HG03565 (cell line): ENCODE measurements at regions not wholly inside any gene's neighbourhood (a gene's known extent, or its start where the extent isn't known, plus 50 kb on each side); places are given as distances from the start of the nearest gene placed in this dataset.

Experiments used
- ATAC-seq: cut with Tn5 transposase; IDR thresholded peaks from one replicate; pipeline ENCODE4 v1.9.1; 2021; ENCODE audit warnings: mild to moderate bottlenecking, moderate library complexity; ENCODE audit not compliant: unreplicated experiment

- ATAC-seq, result no peak
Observed at GRCh38 chr13:50585674-50586413, 257.6 kb downstream of the DLEU7 start.

DNA sequence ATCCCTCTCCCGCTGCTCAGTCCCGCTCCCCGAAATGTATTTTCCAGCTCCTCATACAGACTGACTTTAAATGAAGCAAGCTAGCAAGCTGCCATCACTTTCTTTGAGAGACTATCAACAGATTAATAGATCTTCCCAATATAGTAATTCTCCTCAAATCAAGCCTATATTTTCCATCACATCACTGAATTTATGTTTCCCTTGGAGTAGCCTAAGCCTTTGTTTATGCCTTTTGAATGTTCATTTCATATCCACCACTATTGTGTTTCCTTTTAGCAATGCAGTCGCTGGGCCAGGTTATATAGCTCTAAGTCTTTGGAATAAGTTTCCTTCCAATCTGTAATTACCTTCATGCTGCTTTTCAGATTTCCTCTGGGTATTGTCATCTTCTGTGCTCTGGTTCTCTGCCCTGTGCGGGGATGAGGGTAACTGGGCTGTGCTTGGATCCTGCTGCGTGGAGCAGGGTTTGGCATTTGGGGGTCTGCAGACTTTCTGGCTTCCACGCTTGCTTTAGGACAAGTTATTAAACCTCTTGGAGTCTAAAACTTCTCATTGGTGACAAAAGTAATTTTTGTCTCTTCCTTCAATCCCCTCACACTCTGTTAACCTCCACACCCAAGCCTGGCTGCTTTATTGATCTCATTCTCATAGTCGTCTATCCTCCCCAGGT lies 256.9 kb downstream of the DLEU7 start:
- no peak for ATAC-seq

DNA sequence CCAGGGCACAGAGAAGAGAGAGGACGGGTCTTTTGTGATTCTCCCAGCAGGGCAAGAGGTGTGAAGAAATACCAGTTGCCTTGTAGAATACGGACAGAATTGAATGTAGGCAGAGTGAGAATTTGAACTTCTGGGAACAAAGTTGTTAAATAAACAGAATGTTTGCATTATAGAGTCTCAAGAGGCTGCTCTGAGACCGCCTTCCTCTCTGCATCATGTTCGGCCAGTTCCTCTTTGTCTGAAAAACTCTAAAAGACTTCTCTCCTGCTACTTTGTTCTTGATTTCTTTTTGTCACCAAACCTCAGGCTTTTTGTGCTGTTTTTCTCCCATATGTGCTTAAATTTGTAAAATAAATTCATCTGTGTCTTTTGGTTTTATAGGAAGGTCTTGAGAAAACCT lies 256.4 kb downstream of the DLEU7 start:
- no peak for ATAC-seq

DNA sequence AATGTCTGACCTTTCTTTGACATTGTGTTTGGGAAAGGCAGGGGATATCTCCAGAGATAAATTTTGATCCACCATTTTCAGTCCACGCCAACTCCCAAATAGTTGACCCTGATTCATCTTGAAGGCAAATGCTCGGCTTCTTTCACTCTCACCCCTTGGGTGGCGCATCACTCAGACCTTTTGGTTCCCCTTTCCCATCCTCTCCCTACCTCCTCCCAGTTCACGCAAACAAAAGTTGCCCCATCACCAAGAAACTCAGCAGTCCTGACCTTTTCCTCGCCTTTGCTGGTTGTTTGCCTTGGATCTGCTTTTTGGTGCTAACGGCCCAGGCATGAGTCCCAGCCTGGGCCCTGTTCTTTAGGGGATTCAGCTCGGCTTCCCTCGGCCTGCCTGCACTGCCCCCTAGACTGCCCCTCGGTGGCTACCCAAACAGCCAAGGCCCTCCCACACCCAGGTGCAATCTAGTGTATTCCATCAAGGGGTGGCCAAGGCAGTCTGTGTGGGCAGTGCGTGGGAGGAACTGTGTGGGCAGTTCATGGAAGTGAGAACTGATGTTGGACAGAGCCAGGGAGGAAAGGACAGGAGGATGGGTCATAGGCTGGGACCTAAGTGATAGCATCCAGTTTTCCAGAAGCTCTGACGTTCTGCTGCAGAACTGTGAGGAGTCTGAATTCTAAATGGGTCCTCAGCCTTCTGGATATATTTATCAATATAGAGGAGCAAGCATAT lies 255.7 kb downstream of the DLEU7 start:
- no peak for ATAC-seq

DNA sequence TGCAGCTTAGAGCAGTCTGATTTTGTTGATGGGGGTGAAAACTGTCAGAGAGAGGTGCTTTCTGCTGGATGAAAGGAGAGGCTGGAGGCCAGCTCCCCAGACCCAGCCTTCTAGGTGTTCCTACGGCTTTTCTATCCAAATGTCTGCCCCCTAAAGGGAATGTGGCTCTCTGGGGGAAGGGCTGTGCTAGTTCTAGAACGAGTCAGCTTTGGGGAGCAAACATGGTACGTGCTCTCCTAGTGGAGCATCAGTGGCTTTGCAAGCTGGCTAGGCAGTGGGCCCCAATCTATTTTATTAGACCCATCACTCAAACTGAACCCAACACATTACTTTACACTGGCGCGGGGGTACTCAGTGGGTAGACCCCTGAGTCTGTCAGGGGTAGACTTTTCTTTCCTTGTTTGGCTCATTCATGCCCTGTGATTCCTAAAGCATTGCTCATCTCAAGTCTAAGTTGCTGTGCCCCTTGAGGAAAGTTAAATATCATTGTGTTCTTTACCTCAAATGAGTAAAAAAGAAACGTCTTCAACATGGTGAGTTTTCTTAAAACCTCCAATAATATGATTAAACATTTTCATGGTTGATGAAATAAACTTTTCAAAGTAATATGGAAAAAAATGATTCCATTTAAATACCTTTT lies 254.9 kb downstream of the DLEU7 start:
- ATAC-seq, result no peak

GRCh38 chr13:50589139-50589538 lies 254.4 kb downstream of the DLEU7 start:
- ATAC-seq, result no peak

GRCh38 chr13:50589651-50590054 lies 253.8 kb downstream of the DLEU7 start:
- ATAC-seq, result no peak

DNA sequence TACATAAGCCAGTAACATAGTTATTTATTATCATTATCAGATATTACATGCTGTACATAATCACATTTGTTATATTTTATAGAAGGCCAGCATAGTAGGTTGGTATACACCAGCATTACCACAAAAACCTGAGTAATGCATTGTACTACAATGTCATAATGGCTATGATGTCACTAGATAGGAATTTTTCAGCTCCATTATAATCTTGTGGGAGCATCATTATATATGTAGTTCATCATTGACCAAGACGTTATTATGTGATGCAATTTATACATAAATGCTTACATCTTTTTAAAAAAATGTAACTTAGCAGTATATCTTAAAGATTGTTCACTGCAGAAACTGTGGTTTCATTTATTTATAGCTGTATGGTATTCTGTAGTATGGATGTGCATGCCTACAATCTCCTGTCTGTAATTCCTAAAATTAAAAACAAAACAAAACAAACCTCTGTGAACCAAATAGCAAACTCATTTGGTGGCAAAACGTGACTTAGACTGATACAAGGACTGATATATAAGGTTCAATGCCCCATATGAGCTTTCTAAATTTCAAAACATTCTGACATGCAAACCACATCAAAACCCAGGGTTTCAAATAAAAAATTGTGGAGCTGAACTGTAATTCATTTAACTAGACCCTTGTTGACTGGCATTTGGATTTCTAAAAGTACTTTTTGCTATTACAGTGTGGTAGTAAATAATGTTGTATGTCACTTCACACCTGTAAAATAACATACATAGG lies 250.9 kb downstream of the DLEU7 start:
- ATAC-seq, result no peak

- ATAC-seq, result no peak
Observed at GRCh38 chr13:50593207-50593606, 250.3 kb downstream of the DLEU7 start.

DNA sequence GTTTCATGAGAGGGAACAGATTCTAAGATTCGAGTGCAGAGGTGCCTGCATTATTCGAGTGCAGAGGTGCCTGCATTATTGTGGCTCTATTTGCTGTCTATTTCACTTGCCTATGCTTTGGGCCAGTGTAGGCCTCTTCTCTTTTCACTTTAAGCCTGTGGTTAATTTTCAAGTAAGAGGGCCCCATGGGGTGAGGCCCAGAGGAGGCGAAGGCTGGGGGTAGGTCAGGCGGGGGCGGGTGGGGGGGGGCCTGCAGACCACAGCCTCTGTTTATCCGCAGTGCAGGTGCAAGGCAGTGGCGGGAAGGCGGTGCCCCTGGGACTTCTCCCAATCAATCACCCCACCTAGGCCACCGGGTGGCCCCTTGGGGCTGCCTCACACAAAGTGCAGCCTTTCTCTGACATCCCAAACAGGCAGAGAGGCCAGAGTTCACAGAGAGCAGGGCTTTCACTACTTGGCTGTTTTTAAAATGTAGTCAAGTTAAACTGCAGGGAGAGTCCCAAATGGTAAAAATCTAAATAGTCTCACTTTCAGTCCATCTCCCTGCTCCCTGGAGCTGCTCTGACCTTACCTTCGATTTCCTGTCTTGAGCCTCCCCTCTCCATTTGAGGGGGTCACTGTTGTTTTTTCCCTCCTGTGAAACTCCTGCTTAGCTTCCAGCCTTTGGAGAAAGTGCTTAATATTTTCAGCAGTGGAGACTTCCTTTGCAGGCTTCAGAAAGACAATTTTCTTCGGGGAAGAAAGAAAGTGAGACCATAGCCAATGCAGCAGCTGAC lies 249.0 kb downstream of the DLEU7 start:
- peak; percentile 83 for ATAC-seq

DNA sequence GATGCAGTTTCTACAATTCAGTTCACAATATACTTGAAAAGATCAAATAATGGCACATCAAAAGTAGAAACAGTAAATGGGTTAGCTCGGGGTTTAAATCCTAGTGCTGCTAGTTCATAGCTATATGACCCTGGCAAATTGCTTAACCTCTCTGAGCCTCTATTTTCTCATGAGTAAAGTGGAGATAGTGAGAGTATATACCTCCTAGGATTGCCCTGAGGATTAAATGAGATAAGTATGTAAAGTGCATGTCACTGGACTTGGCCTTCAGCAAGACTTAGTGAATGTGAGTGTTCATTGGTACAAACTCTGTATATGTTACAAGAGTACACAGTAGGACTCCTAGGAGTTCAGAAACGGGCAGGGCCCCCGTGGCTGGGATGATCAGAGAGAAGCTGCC lies 248.3 kb downstream of the DLEU7 start:
- ATAC-seq, result no peak

DNA sequence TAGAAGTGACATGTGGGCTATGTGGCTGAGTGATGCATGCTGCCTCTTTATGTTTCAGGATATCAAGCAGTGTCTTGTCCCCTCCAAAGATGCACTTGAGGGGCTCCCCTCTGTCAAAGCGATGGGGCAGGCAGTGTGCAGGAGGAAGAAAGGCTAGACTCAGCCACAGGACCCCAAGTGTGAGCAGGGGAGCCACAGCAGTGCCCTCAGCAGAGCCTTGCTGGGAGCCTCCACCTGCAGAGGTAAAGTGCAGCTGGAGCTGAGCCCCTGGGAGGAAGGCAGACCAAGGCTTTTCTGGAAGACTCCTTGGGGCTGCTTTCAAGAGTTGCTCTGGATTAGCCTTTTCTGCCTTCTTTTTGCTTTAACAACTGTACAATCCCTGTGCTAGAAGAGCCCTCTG lies 247.3 kb downstream of the DLEU7 start:
- ATAC-seq, result no peak

DNA sequence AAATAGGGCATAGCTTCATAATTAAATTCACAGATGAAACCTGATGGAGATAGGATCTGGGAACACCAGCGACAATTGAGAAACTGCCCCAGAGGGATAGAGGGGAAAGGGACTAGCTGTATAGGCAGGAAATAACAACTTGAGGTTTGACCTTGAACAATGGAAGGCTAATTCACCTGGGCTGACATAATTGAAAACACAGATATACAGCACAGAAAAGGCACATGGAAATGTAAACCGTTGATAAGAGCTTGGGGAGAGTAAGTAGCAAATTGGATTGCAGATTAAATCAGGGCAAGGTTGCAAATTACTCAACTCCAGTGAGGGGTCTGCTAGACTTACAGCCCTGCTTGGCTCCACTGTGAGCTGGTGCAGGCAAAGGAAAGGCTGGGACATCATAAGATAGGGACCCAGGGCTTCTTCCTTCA lies 246.7 kb downstream of the DLEU7 start:
- no peak for ATAC-seq

GRCh38 chr13:50598338-50598737 lies 245.2 kb downstream of the DLEU7 start:
- ATAC-seq, result no peak

GRCh38 chr13:50599046-50599445 lies 244.4 kb downstream of the DLEU7 start:
- ATAC-seq, result no peak

DNA sequence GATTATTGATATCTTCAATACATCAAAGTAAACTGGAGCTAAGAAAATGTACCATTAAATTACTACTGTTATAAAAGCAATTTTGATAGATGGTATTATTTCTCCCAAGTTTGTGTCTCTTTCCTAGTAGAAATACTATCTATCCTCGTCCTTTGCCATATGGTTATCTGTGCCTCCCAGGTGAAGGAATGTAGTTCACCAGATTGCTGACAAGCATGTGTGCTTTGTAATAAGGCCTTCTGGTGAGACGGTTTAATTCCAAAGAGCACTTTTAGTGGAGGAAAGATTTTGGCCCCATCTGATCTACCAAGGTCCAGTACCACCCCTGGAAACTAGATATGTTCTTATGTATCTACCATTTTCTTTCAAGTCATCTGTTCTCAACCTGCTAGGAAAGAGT lies 243.6 kb downstream of the DLEU7 start:
- no peak for ATAC-seq

GRCh38 chr13:50608370-50608769 lies 235.1 kb downstream of the DLEU7 start:
- no peak for ATAC-seq

- ATAC-seq, result no peak
Observed at GRCh38 chr13:50609011-50609410, 234.5 kb downstream of the DLEU7 start.

DNA sequence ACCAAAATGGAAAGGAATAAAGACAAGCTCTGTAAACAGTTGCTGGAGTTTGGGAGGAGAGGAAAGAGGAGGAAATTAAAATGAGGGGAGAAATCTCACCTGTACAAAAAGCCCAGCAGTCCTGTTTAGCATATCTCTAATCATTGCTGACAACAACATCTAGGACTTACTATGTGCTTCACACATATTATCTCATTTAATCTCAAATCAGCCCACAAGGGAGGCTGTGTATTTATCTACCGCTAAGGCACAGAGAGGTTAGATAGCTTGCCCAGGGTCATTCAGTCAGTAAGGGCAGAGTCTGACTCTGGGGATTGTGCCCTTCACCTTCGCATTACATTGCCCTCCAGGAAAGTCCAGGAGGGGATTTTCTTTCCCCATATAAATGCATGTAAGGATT lies 233.3 kb downstream of the DLEU7 start:
- no peak for ATAC-seq
